AG04449 (cell line): ENCODE measurements at regions not wholly inside any gene's neighbourhood (a gene's known extent, or its start where the extent isn't known, plus 50 kb on each side); places are given as distances from the start of the nearest gene placed in this dataset.

Experiments
- CTCF ChIA-PET: fragments of 350-600 bp; formaldehyde crosslinking; extraction: SDS; loops from one replicate; lab custom pipeline; 2021; ENCODE audit warnings: antibody characterized with exemption; lab: Yijun Ruan, JAX
- POLR2A ChIA-PET: fragments of 400-600, 350-600 bp; formaldehyde crosslinking; extraction: SDS; loops from one replicate; lab custom pipeline; 2020; ENCODE audit warnings: antibody characterized with exemption, inconsistent platforms; lab: Yijun Ruan, JAX
- DNase-seq: peaks from one replicate; pipeline ENCODE4 v3.0.0-alpha.2; 2010; ENCODE audit warnings: low read depth, low spot score
- H3K4me3 ChIP-seq: 2 replicates; pipeline ENCODE4 v1.5.1; 2011; ENCODE audit warnings: low read depth, mild to moderate bottlenecking, control low read depth, low read length
- TF ChIP-seq, protein P1 (sequence below): IDR thresholded peaks from one replicate; pipeline ENCODE4 v1.5.1; 2011; ENCODE audit warnings: mild to moderate bottlenecking, moderate library complexity, low read length, control low read depth, inconsistent platforms; ENCODE audit not compliant: insufficient read depth; ENCODE audit errors: missing control alignments

GRCh38 chr5:30866142-30866541 lies 327.3 kb upstream of the CDH6 start:
- POLR2A ChIA-PET, result no interaction called here
- H3K4me3 ChIP-seq, result no peak overlapping the region
- no peak for DNase-seq
- TF ChIP-seq, protein P1, sequence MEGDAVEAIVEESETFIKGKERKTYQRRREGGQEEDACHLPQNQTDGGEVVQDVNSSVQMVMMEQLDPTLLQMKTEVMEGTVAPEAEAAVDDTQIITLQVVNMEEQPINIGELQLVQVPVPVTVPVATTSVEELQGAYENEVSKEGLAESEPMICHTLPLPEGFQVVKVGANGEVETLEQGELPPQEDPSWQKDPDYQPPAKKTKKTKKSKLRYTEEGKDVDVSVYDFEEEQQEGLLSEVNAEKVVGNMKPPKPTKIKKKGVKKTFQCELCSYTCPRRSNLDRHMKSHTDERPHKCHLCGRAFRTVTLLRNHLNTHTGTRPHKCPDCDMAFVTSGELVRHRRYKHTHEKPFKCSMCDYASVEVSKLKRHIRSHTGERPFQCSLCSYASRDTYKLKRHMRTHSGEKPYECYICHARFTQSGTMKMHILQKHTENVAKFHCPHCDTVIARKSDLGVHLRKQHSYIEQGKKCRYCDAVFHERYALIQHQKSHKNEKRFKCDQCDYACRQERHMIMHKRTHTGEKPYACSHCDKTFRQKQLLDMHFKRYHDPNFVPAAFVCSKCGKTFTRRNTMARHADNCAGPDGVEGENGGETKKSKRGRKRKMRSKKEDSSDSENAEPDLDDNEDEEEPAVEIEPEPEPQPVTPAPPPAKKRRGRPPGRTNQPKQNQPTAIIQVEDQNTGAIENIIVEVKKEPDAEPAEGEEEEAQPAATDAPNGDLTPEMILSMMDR, result no peak
- CTCF ChIA-PET, result no interaction called here

GRCh38 chr5:30856242-30856641 lies 337.2 kb upstream of the CDH6 start:
- CTCF ChIA-PET, result no interaction called here
- POLR2A ChIA-PET, result no interaction called here
- TF ChIP-seq, protein P1, result no peak
- no peak overlapping the region for H3K4me3 ChIP-seq
- no peak for DNase-seq

DNA sequence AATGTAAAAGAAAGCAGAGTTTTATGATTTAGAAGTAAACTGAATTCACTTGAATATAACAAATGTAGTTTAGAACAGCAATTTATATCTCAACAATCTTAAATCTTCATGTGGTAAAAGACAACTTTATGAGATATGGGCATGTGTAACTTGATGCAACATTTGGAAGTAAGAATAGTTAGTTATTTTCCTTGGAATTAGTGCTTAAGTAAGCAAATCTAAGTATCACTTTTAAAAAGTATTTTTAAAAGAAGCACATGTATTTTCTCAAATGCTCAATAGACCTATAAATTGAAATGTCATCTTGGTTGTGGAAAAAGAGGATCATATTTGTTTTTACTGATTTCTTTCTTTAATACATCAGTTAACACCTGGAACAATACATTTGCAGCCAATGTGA lies 340.3 kb upstream of the CDH6 start:
- TF ChIP-seq, protein P1, result no peak
- DNase-seq, result no peak
- ChIA-PET POLR2A (no interaction called here), CTCF (no interaction called here)
- no peak overlapping the region for H3K4me3 ChIP-seq

- no peak for DNase-seq
- CTCF ChIA-PET, result no interaction called here
- no peak overlapping the region for H3K4me3 ChIP-seq
Observed at GRCh38 chr5:30850866-30851265, 342.6 kb upstream of the CDH6 start.

DNA sequence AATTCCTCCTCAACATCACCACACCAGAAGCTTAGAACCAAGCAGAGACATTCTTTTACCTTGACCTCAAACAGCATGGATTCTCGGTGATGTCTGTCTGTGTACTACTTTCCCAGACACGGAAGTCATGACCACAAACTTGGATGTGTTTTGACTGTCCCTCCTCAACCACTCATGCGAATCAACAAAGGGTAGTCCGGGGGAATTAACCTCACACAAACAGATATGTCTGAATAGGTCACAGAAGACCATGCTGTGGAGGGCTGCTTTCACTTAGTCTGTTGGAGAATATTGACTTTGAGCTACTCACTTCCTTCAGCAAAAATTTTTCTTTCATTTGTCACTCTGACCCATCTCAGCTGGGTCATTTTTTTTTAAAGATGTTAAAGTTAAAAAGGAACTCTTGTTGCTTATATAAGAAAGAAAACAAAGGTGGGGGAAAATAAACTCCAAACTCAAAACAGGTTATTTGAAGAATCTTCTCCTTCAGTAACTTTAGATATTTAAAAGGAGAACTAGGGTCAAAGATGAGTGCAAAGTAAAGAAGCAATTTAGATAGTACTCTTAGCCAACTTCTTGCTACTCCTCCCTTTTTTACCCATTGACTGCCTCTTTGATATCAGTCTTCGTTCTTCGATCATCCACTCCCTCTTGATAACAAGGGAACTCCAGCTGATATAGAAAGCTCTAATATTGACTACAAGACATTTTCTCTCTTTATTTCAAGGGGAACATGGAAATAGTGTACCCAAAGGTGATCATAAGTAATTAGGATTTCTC lies 343.4 kb upstream of the CDH6 start:
- CTCF ChIA-PET, result no interaction called here
- no peak for DNase-seq
- TF ChIP-seq, protein P1, result no peak
- POLR2A ChIA-PET, result no interaction called here
- no peak overlapping the region for H3K4me3 ChIP-seq

More at GRCh38 chr5:30850866-30851265, 342.6 kb upstream of the CDH6 start:
- TF ChIP-seq, protein P1, result no peak
- POLR2A ChIA-PET, result no interaction called here

GRCh38 chr5:30846171-30846570 lies 347.3 kb upstream of the CDH6 start:
- TF ChIP-seq, protein P1, result no peak
- POLR2A ChIA-PET, result no interaction called here
- CTCF ChIA-PET, result no interaction called here
- DNase-seq, result no peak
- H3K4me3 ChIP-seq, result no peak overlapping the region
